Trophoblast cell (in vitro differentiated cells and primary cell): ENCODE measurements at regions not wholly inside any gene's neighbourhood (a gene's known extent, or its start where the extent isn't known, plus 50 kb on each side); places are given as distances from the start of the nearest gene placed in this dataset.

Experiments used
- DNase-seq, 2 donors: peaks; one replicate each; pipeline ENCODE4 v3.0.0-alpha.2; 2016
- H2AFZ ChIP-seq: 2 replicates; pipeline ENCODE4 v1.6.1; 2013; ENCODE audit warnings: low read length, moderate library complexity, mild to moderate bottlenecking; ENCODE audit not compliant: insufficient read depth, poor library complexity
- H2AK5ac ChIP-seq: 2 replicates; pipeline ENCODE4 v1.6.1; 2013; ENCODE audit warnings: mild to moderate bottlenecking, low read length
- H2BK120ac ChIP-seq: 2 replicates; pipeline ENCODE4 v1.6.1; 2013; ENCODE audit warnings: low read length, mild to moderate bottlenecking, moderate library complexity; ENCODE audit not compliant: insufficient read depth, poor library complexity
- H2BK12ac ChIP-seq: 2 replicates; pipeline ENCODE4 v1.6.1; 2013; ENCODE audit warnings: mild to moderate bottlenecking, low read length, moderate library complexity
- H2BK5ac ChIP-seq: 2 replicates; pipeline ENCODE4 v1.6.1; 2013; ENCODE audit warnings: low read length, low read depth, moderate library complexity, mild to moderate bottlenecking; ENCODE audit not compliant: poor library complexity
- H3K14ac ChIP-seq: 2 replicates; pipeline ENCODE4 v1.6.1; 2013; ENCODE audit warnings: mild to moderate bottlenecking, low read length
- H3K18ac ChIP-seq: 2 replicates; pipeline ENCODE4 v1.6.1; 2013; ENCODE audit warnings: mild to moderate bottlenecking, low read length
- H3K23ac ChIP-seq: 2 replicates; pipeline ENCODE4 v1.6.1; 2013; ENCODE audit warnings: low read length
- H3K27ac ChIP-seq: 2 replicates; pipeline ENCODE4 v1.5.1; 2013; ENCODE audit warnings: low read depth, mild to moderate bottlenecking, inconsistent platforms, low read length, moderate library complexity
- H3K27me3 ChIP-seq: 2 replicates; pipeline ENCODE4 v1.6.1; 2013; ENCODE audit warnings: inconsistent platforms, mild to moderate bottlenecking, low read length, moderate library complexity; ENCODE audit not compliant: insufficient read depth
- H3K36me3 ChIP-seq, 2 experiments: 1 replicate in 1 of 2; 2 replicates in 1 of 2; pipeline ENCODE4 v1.6.1; 2013; ENCODE audit warnings: low read length in 2 of 2, mild to moderate bottlenecking in 2 of 2, moderate library complexity in 1 of 2; ENCODE audit not compliant: insufficient read depth in 2 of 2, control insufficient read depth in 1 of 2
- H3K4ac ChIP-seq: 2 replicates; pipeline ENCODE4 v1.6.1; 2013; ENCODE audit warnings: low read depth, mild to moderate bottlenecking, low read length, moderate library complexity
- H3K4me1 ChIP-seq, 2 experiments: 1 replicate in 1 of 2; 2 replicates in 1 of 2; pipeline ENCODE4 v1.6.1; 2013; ENCODE audit warnings: low read length in 2 of 2, mild to moderate bottlenecking in 2 of 2, moderate library complexity in 1 of 2; ENCODE audit not compliant: insufficient read depth in 2 of 2, control insufficient read depth in 1 of 2
- H3K4me2 ChIP-seq: 2 replicates; pipeline ENCODE4 v1.6.1; 2013; ENCODE audit warnings: inconsistent platforms, mild to moderate bottlenecking, low read length, moderate library complexity
- H3K4me3 ChIP-seq: 2 replicates; pipeline ENCODE4 v1.5.1; 2013; ENCODE audit warnings: mild to moderate bottlenecking, low read depth, low read length, inconsistent platforms
- H3K79me1 ChIP-seq: one replicate; pipeline ENCODE4 v1.6.1; 2013; ENCODE audit warnings: low read length
- H3K79me2 ChIP-seq: 2 replicates; pipeline ENCODE4 v1.6.1; 2013; ENCODE audit warnings: low read length, mild to moderate bottlenecking; ENCODE audit not compliant: control insufficient read depth, insufficient read depth, poor library complexity
- H3K9ac ChIP-seq: 2 replicates; pipeline ENCODE4 v1.6.1; 2013; ENCODE audit warnings: mild to moderate bottlenecking, low read length
- H3K9me3 ChIP-seq: 2 replicates; pipeline ENCODE4 v1.6.1; 2013; ENCODE audit warnings: low read depth, mild to moderate bottlenecking, control low read depth, inconsistent platforms, low read length; ENCODE audit not compliant: insufficient read depth
- H4K12ac ChIP-seq: 2 replicates; pipeline ENCODE4 v1.6.1; 2013; ENCODE audit warnings: low read depth, mild to moderate bottlenecking, low read length, moderate library complexity
- H4K8ac ChIP-seq: 2 replicates; pipeline ENCODE4 v1.6.1; 2013; ENCODE audit warnings: low read depth, mild to moderate bottlenecking, low read length, moderate library complexity
- H4K91ac ChIP-seq: one replicate; pipeline ENCODE4 v1.6.1; 2013; ENCODE audit warnings: low read depth, mild to moderate bottlenecking, low read length, moderate library complexity
- WGBS: extraction: QIAGEN DNeasy Blood & Tissue Kit; methylation state at CpG from one replicate; pipeline ENCODE4 v1.1.7; 2013; ENCODE audit warnings: missing lambda C conversion rate; ENCODE audit not compliant: insufficient read length, insufficient coverage; ENCODE audit errors: extremely low coverage; 5-methylcytosine and 5-hydroxymethylcytosine counted together

DNA sequence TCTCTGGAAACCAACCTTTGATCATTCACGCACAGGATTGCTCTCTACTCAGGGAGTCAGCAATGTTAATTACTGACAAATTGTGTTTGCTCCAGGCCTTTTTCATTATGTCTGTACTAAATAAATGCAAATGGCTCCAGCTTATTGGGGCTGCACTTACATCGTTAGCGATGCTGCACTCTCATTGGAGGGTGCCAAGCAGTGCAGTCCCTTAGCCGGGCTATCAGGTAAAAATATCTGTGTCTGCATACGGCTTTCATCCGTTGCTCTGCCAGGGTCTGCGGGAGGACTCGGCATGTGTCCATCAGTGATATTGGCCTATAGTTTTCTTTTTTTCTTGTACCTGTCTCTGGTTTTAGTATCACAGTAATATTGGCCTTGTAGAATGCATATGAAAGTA, 471.5 kb upstream of the CADM2 start:
- no peaks in the 10 kb centered on the region for H3K36me3 ChIP-seq
- H4K8ac ChIP-seq = no peak overlapping the region
- DNase-seq = no peak
- no CpG with 5 or more reads among the region's 8 CpGs for WGBS
- H3K4me3 ChIP-seq = no peak overlapping the region
- H2BK12ac ChIP-seq = no peak overlapping the region
- no peak overlapping the region for H2BK5ac ChIP-seq
- H3K79me2 ChIP-seq = no peaks in the 10 kb centered on the region
- H4K12ac ChIP-seq = no peak overlapping the region
- no peak overlapping the region for H2AFZ ChIP-seq
- no peaks in the 10 kb centered on the region for H3K9me3 ChIP-seq
- H3K79me1 ChIP-seq = no peaks in the 10 kb centered on the region
- no peak overlapping the region for H3K14ac ChIP-seq
- no peak overlapping the region for H3K4me2 ChIP-seq
- H3K23ac ChIP-seq = no peak overlapping the region
- H4K91ac ChIP-seq = no peak overlapping the region
- H2AK5ac ChIP-seq = no peak overlapping the region
- no peak overlapping the region for H2BK120ac ChIP-seq
- no peaks in the 10 kb centered on the region for H3K27me3 ChIP-seq
- H3K4me1 ChIP-seq = no peaks in the 10 kb centered on the region
- no peak overlapping the region for H3K27ac ChIP-seq
- H3K18ac ChIP-seq = no peak overlapping the region
- H3K9ac ChIP-seq = no peak overlapping the region
- no peak overlapping the region for H3K4ac ChIP-seq

DNA sequence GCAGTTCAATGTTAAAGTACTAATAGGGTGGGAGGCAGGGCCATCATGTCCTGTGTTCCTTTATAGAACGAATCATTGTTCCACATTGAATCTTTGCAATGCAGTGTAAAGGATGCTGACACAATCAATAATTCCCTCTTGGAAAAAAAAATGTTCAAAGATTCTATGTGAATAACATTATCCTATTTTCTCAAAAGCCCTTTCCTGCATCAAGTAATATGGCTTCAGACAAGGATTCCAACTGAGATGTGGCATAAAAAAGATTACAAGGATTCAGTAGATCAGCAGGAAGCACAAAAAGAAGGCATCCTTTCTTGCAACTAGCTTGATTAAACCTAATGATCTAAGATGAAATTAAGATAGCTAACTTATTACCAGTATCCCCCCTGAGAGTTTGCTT, 454.0 kb upstream of the CADM2 start:
- no peak overlapping the region for H4K12ac ChIP-seq

DNA sequence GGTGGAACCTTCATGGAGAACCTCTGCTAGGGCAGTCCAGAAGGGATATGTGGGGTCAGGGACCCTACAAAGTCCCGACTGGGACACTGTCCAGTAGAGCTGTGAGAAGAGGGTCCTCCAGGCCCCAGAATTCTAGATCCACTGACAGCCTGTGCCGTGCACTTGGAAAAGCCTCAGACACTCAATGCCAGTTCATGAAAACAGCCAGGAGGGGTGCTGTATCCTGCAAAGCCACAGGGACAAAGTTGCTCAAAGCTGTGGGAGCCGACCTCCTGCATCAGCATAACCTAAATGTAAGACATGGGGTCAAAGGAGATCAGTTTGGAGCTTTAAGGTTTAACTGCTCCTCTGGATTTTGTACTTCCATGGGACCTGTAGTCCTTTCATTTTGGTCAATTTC, 448.8 kb upstream of the CADM2 start:
- WGBS = no CpG with 5 or more reads among the region's 3 CpGs
- H3K14ac ChIP-seq = no peak overlapping the region
- no peaks in the 10 kb centered on the region for H3K36me3 ChIP-seq
- H3K4ac ChIP-seq = no peak overlapping the region
- H3K79me2 ChIP-seq = no peaks in the 10 kb centered on the region
- H2BK12ac ChIP-seq = no peak overlapping the region
- H4K8ac ChIP-seq = no peak overlapping the region
- no peak overlapping the region for H3K4me3 ChIP-seq
- no peak overlapping the region for H3K23ac ChIP-seq
- no peaks in the 10 kb centered on the region for H3K4me1 ChIP-seq
- no peak overlapping the region for H2BK120ac ChIP-seq
- no peak overlapping the region for H2AFZ ChIP-seq
- no peak overlapping the region for H2AK5ac ChIP-seq
- no peak overlapping the region for H2BK5ac ChIP-seq
- no peak overlapping the region for H4K91ac ChIP-seq
- no peaks in the 10 kb centered on the region for H3K79me1 ChIP-seq
- peaks cover 1% of the 10 kb centered on the region for H3K9me3 ChIP-seq
- no peaks in the 10 kb centered on the region for H3K27me3 ChIP-seq
- H3K18ac ChIP-seq = no peak overlapping the region
- no peak overlapping the region for H3K9ac ChIP-seq
- H3K4me2 ChIP-seq = no peak overlapping the region
- H4K12ac ChIP-seq = no peak overlapping the region
- no peak overlapping the region for H3K27ac ChIP-seq
- no peak for DNase-seq

More for the DNA sequence above, 454.0 kb upstream of the CADM2 start:
- no peak overlapping the region for H4K91ac ChIP-seq
- no peak for DNase-seq
- H3K4me2 ChIP-seq = no peak overlapping the region
- no peak overlapping the region for H3K14ac ChIP-seq
- H2AK5ac ChIP-seq = no peak overlapping the region
- H2BK120ac ChIP-seq = no peak overlapping the region
- H2BK5ac ChIP-seq = no peak overlapping the region
- no peaks in the 10 kb centered on the region for H3K27me3 ChIP-seq
- H2BK12ac ChIP-seq = no peak overlapping the region
- no peaks in the 10 kb centered on the region for H3K36me3 ChIP-seq
- WGBS = no CpG with 5 or more reads among the region's 1 CpG
- H3K4ac ChIP-seq = no peak overlapping the region
- no peak overlapping the region for H4K8ac ChIP-seq
- no peaks in the 10 kb centered on the region for H3K9me3 ChIP-seq
- H3K9ac ChIP-seq = no peak overlapping the region
- H3K23ac ChIP-seq = no peak overlapping the region
- H3K79me1 ChIP-seq = no peaks in the 10 kb centered on the region
- no peaks in the 10 kb centered on the region for H3K79me2 ChIP-seq
- no peak overlapping the region for H3K18ac ChIP-seq
- H3K4me3 ChIP-seq = no peak overlapping the region
- no peak overlapping the region for H3K27ac ChIP-seq
- no peaks in the 10 kb centered on the region for H3K4me1 ChIP-seq
- H2AFZ ChIP-seq = no peak overlapping the region

DNA sequence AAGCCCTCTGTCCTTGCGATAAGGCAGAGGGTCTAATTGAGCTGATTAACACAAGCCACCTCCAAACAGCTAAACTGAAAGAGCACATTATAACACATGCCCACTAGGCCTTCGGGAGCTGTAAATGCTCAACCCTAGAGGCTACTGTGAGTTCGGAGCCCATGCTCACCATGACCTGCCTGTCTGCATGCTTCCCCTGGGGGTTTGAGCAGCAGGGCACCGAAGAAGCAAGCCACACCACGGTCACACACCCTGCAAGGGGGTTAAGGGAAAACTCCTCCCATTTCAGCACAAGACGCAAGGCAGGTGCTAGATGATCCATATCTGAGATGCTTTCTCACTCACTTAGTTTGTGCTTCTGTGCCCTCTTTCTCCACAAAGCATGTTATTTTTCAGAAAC, 435.9 kb upstream of the CADM2 start:
- H4K12ac ChIP-seq = no peak overlapping the region
- no peak overlapping the region for H2AFZ ChIP-seq
- no peaks in the 10 kb centered on the region for H3K27me3 ChIP-seq
- no peak overlapping the region for H3K18ac ChIP-seq
- H3K4me1 ChIP-seq = no peaks in the 10 kb centered on the region
- H4K91ac ChIP-seq = no peak overlapping the region
- peaks cover 5% of the 10 kb centered on the region for H3K9me3 ChIP-seq
- no peak overlapping the region for H4K8ac ChIP-seq
- no peaks in the 10 kb centered on the region for H3K79me2 ChIP-seq
- H3K4ac ChIP-seq = no peak overlapping the region
- no peak overlapping the region for H3K27ac ChIP-seq
- no peaks in the 10 kb centered on the region for H3K79me1 ChIP-seq
- no peak overlapping the region for H3K14ac ChIP-seq
- no peak overlapping the region for H3K9ac ChIP-seq
- H2AK5ac ChIP-seq = no peak overlapping the region
- no peaks in the 10 kb centered on the region for H3K36me3 ChIP-seq
- H3K4me3 ChIP-seq = no peak overlapping the region
- H2BK120ac ChIP-seq = no peak overlapping the region
- H2BK12ac ChIP-seq = no peak overlapping the region
- no peak for DNase-seq
- H2BK5ac ChIP-seq = no peak overlapping the region
- H3K23ac ChIP-seq = no peak overlapping the region
- WGBS = no CpG with 5 or more reads among the region's 6 CpGs
- H3K4me2 ChIP-seq = no peak overlapping the region
